ENCODE measurements at regions not wholly inside any gene's neighbourhood (a gene's known extent, or its start where the extent isn't known, plus 50 kb on each side); places are given as distances from the start of the nearest gene placed in this dataset.
"Not testable (repeated sequence)": the region's sequence is repeated elsewhere in the genome, so short reads cannot be mapped to it uniquely, and the experiment has no call there.

- no peaks in the 10 kb centered on the region for H3K4me1 ChIP-seq (ENCODE audit: control insufficient read depth, insufficient read depth, low read length)
- BruUV-seq (replicated peaks) = no TSS peak
- intact Hi-C loops (cut with micrococcal nuclease; ENCODE audit: unreplicated experiment) = no loop called here
- H3K27me3 ChIP-seq (ENCODE audit: control insufficient read depth, insufficient read depth, low read length) = 0 out of 2 replicates have a peak, but pooled peaks cover 2% of the 10 kb centered on the region
- H3K27ac ChIP-seq (ENCODE audit: low read length) = no peak overlapping the region
- no peak for DNase-seq (ENCODE audit: low read depth, low spot score)
- no peak overlapping the region for H3K4me3 ChIP-seq (ENCODE audit: low read depth in 2 of 2, low read length in 2 of 2)
- TF ChIP-seq POLR2AphosphoS5 (IDR thresholded peaks at IDR 0.05; ENCODE audit: low read depth, low read length) (no peak), REST (IDR thresholded peaks at IDR 0.05; ENCODE audit: insufficient read depth in 1 of 2, low read depth in 2 of 2, low read length in 1 of 2) (no peak), CTCF (IDR thresholded peaks at IDR 0.05) (no peak), SIN3A (IDR thresholded peaks at IDR 0.05; ENCODE audit: borderline replicate concordance, insufficient read depth, low read depth, low read length) (no peak)
- no peaks in the 10 kb centered on the region for H3K9me3 ChIP-seq (ENCODE audit: control insufficient read depth, insufficient read depth, low read depth, low read length)
- ATAC-seq = no peak
- H3K36me3 ChIP-seq (ENCODE audit: control insufficient read depth, insufficient read depth, low read length) = no peaks in the 10 kb centered on the region
- in situ Hi-C loops (cut with HindIII; ENCODE audit: low pct_unique_long_range_greater_than_20kb, low sequenced_read_pairs) = loop anchor here (25.0 kb wide), 1 partner anchor 1073 kb away; the partner anchor contains the start of gene BASP1
- ChIA-PET CTCF (no interaction called here), POLR2A (no interaction called here)
Measured at GRCh38 chr5:18285257-18285656, 651.0 kb downstream of the TAF11L14 start.

- ATAC-seq (no peak), DNase-seq (ENCODE audit: low read depth, low spot score) (no peak)
- in situ Hi-C loops (cut with HindIII; ENCODE audit: low pct_unique_long_range_greater_than_20kb, low sequenced_read_pairs) = loop anchor here (25.0 kb wide), 1 partner anchor 1080 kb away; the partner anchor contains the start of gene BASP1
- H3K4me3 ChIP-seq (ENCODE audit: low read depth in 2 of 2, low read length in 2 of 2) = no peak overlapping the region
- no peak overlapping the region for H3K27ac ChIP-seq (ENCODE audit: low read length)
- ChIA-PET CTCF (no interaction called here), POLR2A (no interaction called here)
- no peaks in the 10 kb centered on the region for H3K9me3 ChIP-seq (ENCODE audit: control insufficient read depth, insufficient read depth, low read depth, low read length)
- no peak for TF ChIP-seq TCF7L2 (IDR thresholded peaks at IDR 0.05; ENCODE audit: low read depth, low read length)
- TF ChIP-seq POLR2AphosphoS5 (IDR thresholded peaks at IDR 0.05; ENCODE audit: low read depth, low read length) = no peak
- TF ChIP-seq SIN3A (IDR thresholded peaks at IDR 0.05; ENCODE audit: borderline replicate concordance, insufficient read depth, low read depth, low read length) = no peak
- no peak for TF ChIP-seq CTCF (IDR thresholded peaks at IDR 0.05)
- TF ChIP-seq REST (IDR thresholded peaks at IDR 0.05; ENCODE audit: insufficient read depth in 1 of 2, low read depth in 2 of 2, low read length in 1 of 2) = no peak
- intact Hi-C loops (cut with micrococcal nuclease; ENCODE audit: unreplicated experiment) = no loop called here
- no peaks in the 10 kb centered on the region for H3K36me3 ChIP-seq (ENCODE audit: control insufficient read depth, insufficient read depth, low read length)
- no peaks in the 10 kb centered on the region for H3K4me1 ChIP-seq (ENCODE audit: control insufficient read depth, insufficient read depth, low read length)
- BruUV-seq (replicated peaks) = no TSS peak
- H3K27me3 ChIP-seq (ENCODE audit: control insufficient read depth, insufficient read depth, low read length) = no peaks in the 10 kb centered on the region
Measured at GRCh38 chr5:18292146-18292545, 657.9 kb downstream of the TAF11L14 start.

- H3K4me3 ChIP-seq (ENCODE audit: low read depth in 2 of 2, low read length in 2 of 2); H3K9me3 ChIP-seq (ENCODE audit: control insufficient read depth, insufficient read depth, low read depth, low read length); ATAC-seq; H3K4me1 ChIP-seq (ENCODE audit: control insufficient read depth, insufficient read depth, low read length); H3K27me3 ChIP-seq (ENCODE audit: control insufficient read depth, insufficient read depth, low read length); H3K36me3 ChIP-seq (ENCODE audit: control insufficient read depth, insufficient read depth, low read length); BruUV-seq (replicated peaks); H3K27ac ChIP-seq (ENCODE audit: low read length); POLR2A ChIA-PET; DNase-seq (ENCODE audit: low read depth, low spot score); CTCF ChIA-PET: not testable (repeated sequence)
- in situ Hi-C loops (cut with HindIII; ENCODE audit: low pct_unique_long_range_greater_than_20kb, low sequenced_read_pairs) (loop anchor here (25.0 kb wide), 1 partner anchor 1083 kb away; the partner anchor contains the start of gene BASP1), intact Hi-C loops (cut with micrococcal nuclease; ENCODE audit: unreplicated experiment) (loop anchor here (5.0 kb wide), 1 partner anchor 1083 kb away; no protein-coding TSS in a partner anchor)
Measured at GRCh38 chr5:18295696-18296095, 661.4 kb downstream of the TAF11L14 start.
